Activated naive CD4-positive, alpha-beta T cell treated with anti-CD3 and anti-CD28 coated beads, Interleukin-2, amount 50 U/mL, for 72 hours (primary cell): ENCODE measurements at regions not wholly inside any gene's neighbourhood (a gene's known extent, or its start where the extent isn't known, plus 50 kb on each side); places are given as distances from the start of the nearest gene placed in this dataset.

ENCODE experiments used
- ATAC-seq, 2 donors: fragments of 150-1000 bp; cut with Tn5 transposase; 2 replicates each; pipeline ENCODE4 v1.10.0; 2021; ENCODE audit warnings: mild to moderate bottlenecking in 2 of 2, moderate library complexity in 2 of 2
- DNase-seq, 2 donors: peaks; one replicate each; pipeline ENCODE4 v3.0.0; 2021 to 2022; ENCODE audit warnings: low spot score in 2 of 2
- H3K27ac Mint-ChIP-seq, 2 donors: one replicate each; pipeline ENCODE4 v1.8.0; 2022; ENCODE audit warnings: mild to moderate bottlenecking in 2 of 2, mixed read lengths in 2 of 2
- H3K36me3 Mint-ChIP-seq, 2 donors: one replicate each; pipeline ENCODE4 v1.8.0; 2022; ENCODE audit warnings: mixed read lengths in 2 of 2
- H3K9me3 Mint-ChIP-seq, 2 donors: one replicate each; pipeline ENCODE4 v1.8.0; 2022; ENCODE audit warnings: mixed read lengths in 2 of 2

GRCh38 chr6:106772270-106773142 is 143.1 kb downstream of the QRSL1 start:
- ATAC-seq: no peak
- peaks cover 0 to 4% of the 10 kb centered on the region in 2 donors for H3K9me3 Mint-ChIP-seq
- no peak overlapping the region for H3K27ac Mint-ChIP-seq

GRCh38 chr6:106771822-106772221 is 142.4 kb downstream of the QRSL1 start:
- H3K36me3 Mint-ChIP-seq: no peaks in the 10 kb centered on the region
- ATAC-seq (no peak), DNase-seq (no peak)
- H3K9me3 Mint-ChIP-seq: peaks cover 0 to 4% of the 10 kb centered on the region in 2 donors
- H3K27ac Mint-ChIP-seq: no peak overlapping the region

More at GRCh38 chr6:106772270-106773142, 143.1 kb downstream of the QRSL1 start:
- no peak for DNase-seq
- H3K36me3 Mint-ChIP-seq: no peaks in the 10 kb centered on the region

DNA sequence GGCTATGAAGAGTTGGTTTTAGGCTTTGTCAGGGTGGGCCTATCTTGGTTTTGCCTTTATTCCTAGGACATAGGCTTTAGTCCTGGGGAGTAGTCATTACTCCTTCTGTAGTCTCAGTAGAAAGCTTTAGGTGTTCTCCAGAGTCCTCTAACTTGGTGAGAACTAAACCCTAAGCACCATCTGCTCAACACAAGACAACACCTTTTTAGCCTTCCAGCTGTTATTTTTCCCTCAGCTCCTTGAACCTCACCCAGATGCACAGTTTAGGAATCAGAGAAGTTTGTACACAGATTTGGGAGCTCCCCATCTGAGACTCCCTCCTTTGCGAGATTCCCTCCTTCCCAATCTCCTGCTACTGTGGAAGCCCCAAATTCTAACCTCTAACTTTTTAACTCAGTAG is 141.3 kb downstream of the QRSL1 start:
- peaks cover 0 to 4% of the 10 kb centered on the region in 2 donors for H3K9me3 Mint-ChIP-seq
- H3K36me3 Mint-ChIP-seq: no peaks in the 10 kb centered on the region
- H3K27ac Mint-ChIP-seq: no peak overlapping the region
- ATAC-seq (no peak), DNase-seq (no peak)

GRCh38 chr6:106770081-106770480 is 140.7 kb downstream of the QRSL1 start:
- Mint-ChIP-seq H3K9me3 (peaks cover 0 to 4% of the 10 kb centered on the region in 2 donors), H3K27ac (no peak overlapping the region), H3K36me3 (no peaks in the 10 kb centered on the region)
- ATAC-seq (no peak), DNase-seq (no peak)

DNA sequence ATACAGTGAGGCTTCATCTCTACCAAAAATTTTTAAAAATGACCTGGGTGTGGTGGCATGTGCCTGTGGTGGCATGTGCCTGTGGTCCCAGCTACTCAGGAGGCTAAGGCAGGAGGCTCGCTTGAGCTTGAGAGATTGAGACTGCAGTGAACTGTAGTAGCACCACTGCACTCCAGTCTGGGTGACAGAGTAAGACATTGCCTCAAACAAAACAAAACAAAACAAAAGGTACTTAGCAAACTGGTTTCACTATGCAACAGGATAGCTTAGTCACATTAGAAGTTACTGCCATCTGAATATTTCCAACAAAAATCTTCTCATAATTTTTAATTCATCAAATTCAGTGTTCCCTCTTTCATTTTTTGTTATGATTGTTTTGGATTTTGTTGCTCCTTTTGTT is 137.9 kb downstream of the QRSL1 start:
- no peak for ATAC-seq
- Mint-ChIP-seq H3K36me3 (peaks cover 0 to 5% of the 10 kb centered on the region in 2 donors), H3K27ac (no peak overlapping the region), H3K9me3 (peaks cover 4 to 7% of the 10 kb centered on the region in 2 donors)
- no peak for DNase-seq

DNA sequence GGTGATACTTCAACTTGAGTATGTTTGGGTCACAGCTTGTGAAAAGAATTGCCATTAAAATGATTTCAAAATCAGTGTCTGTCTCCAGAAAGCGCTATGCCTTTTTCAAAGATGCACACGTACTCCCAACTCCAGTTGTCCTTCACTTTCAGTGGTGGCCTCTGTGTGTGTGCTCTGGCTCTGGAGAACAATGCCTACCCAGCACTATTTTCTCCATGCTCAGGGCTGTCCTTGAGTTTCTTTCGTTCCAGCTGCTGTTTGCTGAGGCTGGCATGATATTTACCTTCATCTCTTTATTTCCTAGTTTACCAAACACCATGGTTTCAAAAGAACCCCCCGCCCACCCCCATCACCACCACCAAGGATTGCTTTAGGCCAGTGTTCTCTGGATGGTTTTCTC is 136.8 kb downstream of the QRSL1 start:
- DNase-seq (no peak), ATAC-seq (no peak)
- peaks cover 0 to 5% of the 10 kb centered on the region in 2 donors for H3K36me3 Mint-ChIP-seq
- H3K9me3 Mint-ChIP-seq: peaks cover 3 to 4% of the 10 kb centered on the region in 2 donors
- H3K27ac Mint-ChIP-seq: no peak overlapping the region

DNA sequence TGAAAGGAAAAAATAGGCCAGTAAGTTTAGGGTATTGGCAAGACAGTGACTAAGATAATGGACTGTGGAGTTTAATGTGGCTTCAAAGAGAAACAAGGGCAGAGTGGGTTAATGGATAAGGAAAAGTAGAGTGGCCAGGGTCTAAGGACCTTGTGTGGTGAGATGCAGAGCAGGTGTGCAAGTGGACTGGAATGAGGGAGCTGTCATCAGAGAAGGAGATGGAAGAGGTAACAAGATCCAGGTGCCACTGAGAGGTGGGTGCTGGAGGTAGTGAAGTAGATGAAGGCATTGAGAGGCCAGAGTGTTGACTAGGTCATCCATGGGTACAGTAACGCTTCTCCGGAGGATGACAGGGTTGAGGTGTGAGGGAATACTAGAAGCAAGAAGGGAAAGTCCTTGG is 136.1 kb downstream of the QRSL1 start:
- Mint-ChIP-seq H3K27ac (no peak overlapping the region), H3K9me3 (peaks cover 6% of the 10 kb centered on the region in 2 donors), H3K36me3 (peaks cover 0 to 5% of the 10 kb centered on the region in 2 donors)
- ATAC-seq (no peak), DNase-seq (no peak)

- DNase-seq (no peak), ATAC-seq (no peak)
- H3K36me3 Mint-ChIP-seq: peaks cover 0 to 5% of the 10 kb centered on the region in 2 donors
- no peak overlapping the region for H3K27ac Mint-ChIP-seq
- peaks cover 8 to 9% of the 10 kb centered on the region in 2 donors for H3K9me3 Mint-ChIP-seq
Measured at GRCh38 chr6:106764353-106764980, 135.1 kb downstream of the QRSL1 start.

- H3K27ac Mint-ChIP-seq: no peak overlapping the region
- no peak for ATAC-seq
- no peak for DNase-seq
- H3K9me3 Mint-ChIP-seq: peaks cover 8 to 9% of the 10 kb centered on the region in 2 donors
- peaks cover 0 to 5% of the 10 kb centered on the region in 2 donors for H3K36me3 Mint-ChIP-seq
Measured at GRCh38 chr6:106763361-106763760, 134.0 kb downstream of the QRSL1 start.

DNA sequence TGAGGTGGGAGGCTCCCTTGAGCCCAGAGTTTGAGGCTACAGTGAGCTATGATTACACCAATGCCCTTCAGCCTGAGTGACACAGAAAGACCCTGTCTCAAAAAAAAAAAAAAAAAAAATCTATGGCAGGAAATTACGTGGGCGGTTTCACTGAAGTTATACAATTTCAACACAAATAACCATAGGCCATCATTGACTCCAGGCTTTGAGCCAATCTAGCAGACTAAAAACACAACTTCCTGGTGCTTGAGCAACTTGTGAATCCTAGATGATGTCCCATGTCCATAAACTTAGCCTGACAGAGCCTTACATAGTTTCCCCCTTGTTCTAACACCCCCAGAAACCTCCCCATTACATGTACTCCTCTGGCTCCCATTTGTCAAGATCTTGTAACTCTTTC is 131.8 kb downstream of the QRSL1 start:
- DNase-seq: no peak
- ATAC-seq: no peak
- Mint-ChIP-seq H3K27ac (no peak overlapping the region), H3K36me3 (peaks cover 0 to 5% of the 10 kb centered on the region in 2 donors), H3K9me3 (peaks cover 8 to 9% of the 10 kb centered on the region in 2 donors)

DNA sequence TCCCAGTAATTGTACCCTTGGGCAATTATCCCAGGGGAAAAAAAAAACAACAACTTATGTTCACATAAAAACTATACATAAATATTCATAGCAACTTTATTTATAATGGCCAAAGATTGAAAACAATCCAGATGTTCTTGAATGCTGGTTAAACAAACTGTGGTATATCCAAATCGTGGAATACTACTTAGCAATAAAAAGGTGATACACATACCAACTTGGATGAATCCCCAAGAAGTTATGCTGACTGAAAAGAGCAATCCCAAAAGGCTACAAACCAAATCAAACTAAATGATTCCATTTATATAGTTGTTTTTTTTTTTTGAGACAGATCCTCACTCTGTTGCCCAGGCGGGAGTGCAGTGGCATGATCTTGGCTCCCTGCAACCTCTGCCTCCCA is 129.7 kb downstream of the QRSL1 start:
- no peak for ATAC-seq
- Mint-ChIP-seq H3K9me3 (peaks cover 8 to 9% of the 10 kb centered on the region in 2 donors), H3K36me3 (peaks cover 0 to 5% of the 10 kb centered on the region in 2 donors), H3K27ac (no peak overlapping the region)
- DNase-seq: no peak

GRCh38 chr6:106757722-106758467 is 128.5 kb downstream of the QRSL1 start:
- Mint-ChIP-seq H3K27ac (no peak overlapping the region), H3K9me3 (peaks cover 8 to 9% of the 10 kb centered on the region in 2 donors), H3K36me3 (peaks cover 0 to 4% of the 10 kb centered on the region in 2 donors)
- DNase-seq (no peak), ATAC-seq (no peak)

GRCh38 chr6:106757267-106757666 is 127.9 kb downstream of the QRSL1 start:
- no peak for DNase-seq
- H3K36me3 Mint-ChIP-seq: no peaks in the 10 kb centered on the region
- no peak overlapping the region for H3K27ac Mint-ChIP-seq
- no peak for ATAC-seq
- H3K9me3 Mint-ChIP-seq: peaks cover 5% of the 10 kb centered on the region in 2 donors

- no peaks in the 10 kb centered on the region for H3K36me3 Mint-ChIP-seq
- H3K9me3 Mint-ChIP-seq: no peaks in the 10 kb centered on the region
- ATAC-seq (no peak), DNase-seq (no peak)
- H3K27ac Mint-ChIP-seq: no peak overlapping the region
Measured at GRCh38 chr6:106754215-106754614, 124.8 kb downstream of the QRSL1 start.

DNA sequence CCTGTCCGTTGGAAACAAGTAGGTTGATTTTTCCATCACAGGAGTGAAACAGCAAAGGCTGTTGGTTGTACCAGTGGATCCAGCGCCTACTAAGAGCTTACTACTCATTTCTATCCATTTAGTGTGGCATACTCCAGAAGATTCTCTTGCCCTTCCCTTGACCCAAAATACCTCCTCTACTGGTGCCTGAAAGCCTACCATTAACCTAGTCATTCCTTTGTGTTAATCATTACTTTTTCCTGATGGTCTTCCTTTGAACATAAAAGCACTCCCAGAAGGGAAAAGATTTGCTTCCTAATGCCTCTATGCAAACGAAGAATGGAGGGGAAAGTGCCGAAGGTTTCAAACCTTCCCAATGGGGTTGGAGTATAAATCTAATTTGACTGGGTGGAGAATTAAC is 123.3 kb downstream of the QRSL1 start:
- Mint-ChIP-seq H3K36me3 (no peaks in the 10 kb centered on the region), H3K9me3 (no peaks in the 10 kb centered on the region), H3K27ac (no peak overlapping the region)
- ATAC-seq (no peak), DNase-seq (no peak)

- no peak overlapping the region for H3K27ac Mint-ChIP-seq
- no peak for ATAC-seq
- H3K9me3 Mint-ChIP-seq: no peaks in the 10 kb centered on the region
- H3K36me3 Mint-ChIP-seq: no peaks in the 10 kb centered on the region
- no peak for DNase-seq
Measured at GRCh38 chr6:106751501-106752252, 122.3 kb downstream of the QRSL1 start.
